HEK293T (cell line): ENCODE measurements at regions not wholly inside any gene's neighbourhood (a gene's known extent, or its start where the extent isn't known, plus 50 kb on each side); places are given as distances from the start of the nearest gene placed in this dataset.

Source experiments
- BHLHE40 ChIP-seq: fragments of 450-650 bp; IDR thresholded peaks from 2 replicates; pipeline ENCODE4 v1.6.1; 2016; ENCODE audit warnings: mild to moderate bottlenecking, moderate library complexity, borderline replicate concordance
- CTBP1 ChIP-seq: fragments of 450-650 bp; IDR thresholded peaks from 2 replicates; pipeline ENCODE4 v1.6.1; 2016; ENCODE audit warnings: borderline replicate concordance
- ELF4 ChIP-seq: fragments of 450-650 bp; IDR thresholded peaks from 2 replicates; pipeline ENCODE4 v1.6.1; 2017; ENCODE audit warnings: antibody characterized with exemption
- FOXA1 ChIP-seq: fragments of 450-650 bp; IDR thresholded peaks from 2 replicates; pipeline ENCODE4 v1.6.1; 2016; ENCODE audit warnings: mild to moderate bottlenecking
- FOXK2 ChIP-seq: fragments of 450-650 bp; IDR thresholded peaks from 2 replicates; pipeline ENCODE4 v1.6.1; 2016; ENCODE audit warnings: mild to moderate bottlenecking
- HDGF ChIP-seq: fragments of 450-650 bp; IDR thresholded peaks from 2 replicates; pipeline ENCODE4 v1.6.1; 2017; ENCODE audit warnings: antibody characterized with exemption, borderline replicate concordance
- SP1 ChIP-seq: fragments of 450-650 bp; IDR thresholded peaks from 2 replicates; pipeline ENCODE4 v1.6.1; 2017
- ZNF384 ChIP-seq: fragments of 450-650 bp; IDR thresholded peaks from 2 replicates; pipeline ENCODE4 v1.6.1; 2016
- TF ChIP-seq, protein P1 (sequence below): fragments of 450-650 bp; IDR thresholded peaks from 2 replicates; pipeline ENCODE4 v1.6.1; 2016

DNA sequence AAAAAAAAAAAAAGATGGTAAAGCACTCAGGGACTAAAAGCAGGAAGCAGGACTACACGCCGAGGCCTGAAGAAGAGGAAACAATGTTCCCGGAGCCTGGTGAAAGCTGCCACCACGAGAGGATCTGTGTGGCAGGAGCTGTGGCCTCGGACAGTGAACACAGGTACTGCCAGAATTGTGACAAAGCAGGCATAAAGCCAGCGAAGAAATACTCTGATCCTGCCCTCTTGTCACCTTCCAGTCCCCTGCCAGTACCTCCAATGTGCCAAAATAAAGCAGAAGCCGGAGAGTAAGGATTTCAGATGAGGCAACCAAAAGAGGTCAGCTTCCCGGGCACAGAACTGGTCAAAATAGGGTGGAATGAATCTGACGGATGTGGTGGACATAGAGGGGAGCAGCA lies 211.5 kb upstream of the TARS1 start:
- TF ChIP-seq FOXA1 (no peak), ZNF384 (no peak), CTBP1 (no peak), ELF4 (no peak), HDGF (no peak), BHLHE40 (no peak), SP1 (no peak), FOXK2 (no peak)
- TF ChIP-seq, protein P1, sequence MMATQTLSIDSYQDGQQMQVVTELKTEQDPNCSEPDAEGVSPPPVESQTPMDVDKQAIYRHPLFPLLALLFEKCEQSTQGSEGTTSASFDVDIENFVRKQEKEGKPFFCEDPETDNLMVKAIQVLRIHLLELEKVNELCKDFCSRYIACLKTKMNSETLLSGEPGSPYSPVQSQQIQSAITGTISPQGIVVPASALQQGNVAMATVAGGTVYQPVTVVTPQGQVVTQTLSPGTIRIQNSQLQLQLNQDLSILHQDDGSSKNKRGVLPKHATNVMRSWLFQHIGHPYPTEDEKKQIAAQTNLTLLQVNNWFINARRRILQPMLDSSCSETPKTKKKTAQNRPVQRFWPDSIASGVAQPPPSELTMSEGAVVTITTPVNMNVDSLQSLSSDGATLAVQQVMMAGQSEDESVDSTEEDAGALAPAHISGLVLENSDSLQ: no peak
